NCI-H2081 treated with DMSO at 0.1 percent for 48 hours (cell line): ENCODE measurements at regions not wholly inside any gene's neighbourhood (a gene's known extent, or its start where the extent isn't known, plus 50 kb on each side); places are given as distances from the start of the nearest gene placed in this dataset.

Experiments
- DNase-seq: peaks from one replicate; lab custom pipeline; 2025; lab: John Stamatoyannopoulos, UW

DNA sequence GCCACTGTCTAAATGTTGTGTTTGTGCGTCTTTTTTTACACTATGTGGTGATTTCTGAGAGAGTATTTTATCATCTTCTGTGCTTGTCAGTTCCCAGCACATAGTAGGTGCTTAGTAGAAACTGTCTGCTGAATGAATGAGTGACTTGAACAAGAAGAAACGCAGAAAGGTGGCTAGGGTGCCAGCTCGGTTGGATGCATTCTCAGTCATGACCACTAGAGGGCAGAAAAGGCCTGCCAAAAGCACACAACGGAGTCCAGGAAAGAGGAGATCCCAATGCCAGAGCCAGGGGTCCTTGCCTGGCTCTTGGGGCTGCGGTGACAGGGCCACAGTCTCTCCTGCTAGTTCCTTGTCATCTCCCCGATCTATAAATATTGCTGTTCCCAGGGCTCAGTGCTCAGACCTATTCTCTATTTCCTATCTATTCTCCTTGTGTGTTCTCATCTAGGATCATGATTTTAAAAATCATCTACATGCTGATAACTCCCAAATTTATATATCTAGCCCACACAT lies 57.3 kb upstream of the CCL1 start:
- peak; percentile 0 for DNase-seq

DNA sequence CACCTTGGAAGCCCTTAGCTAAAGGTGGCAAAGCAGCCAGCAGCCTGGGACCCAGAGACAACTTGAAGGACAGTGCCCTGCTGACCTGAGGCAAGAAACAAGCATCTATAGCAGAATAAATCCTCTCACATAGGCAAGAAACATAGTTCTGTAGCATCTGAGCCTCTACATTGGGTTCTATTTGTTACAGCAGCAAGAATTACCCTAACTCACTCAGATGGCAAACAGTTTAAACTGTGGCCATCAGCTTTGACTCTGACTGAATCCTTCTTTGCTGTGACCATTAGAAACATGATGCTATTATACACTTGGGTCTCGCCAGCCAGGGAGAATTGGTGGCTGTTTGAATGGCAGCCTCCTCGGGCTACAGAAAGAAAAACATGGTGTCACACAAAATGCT lies 53.1 kb upstream of the CCL1 start:
- DNase-seq = no peak

DNA sequence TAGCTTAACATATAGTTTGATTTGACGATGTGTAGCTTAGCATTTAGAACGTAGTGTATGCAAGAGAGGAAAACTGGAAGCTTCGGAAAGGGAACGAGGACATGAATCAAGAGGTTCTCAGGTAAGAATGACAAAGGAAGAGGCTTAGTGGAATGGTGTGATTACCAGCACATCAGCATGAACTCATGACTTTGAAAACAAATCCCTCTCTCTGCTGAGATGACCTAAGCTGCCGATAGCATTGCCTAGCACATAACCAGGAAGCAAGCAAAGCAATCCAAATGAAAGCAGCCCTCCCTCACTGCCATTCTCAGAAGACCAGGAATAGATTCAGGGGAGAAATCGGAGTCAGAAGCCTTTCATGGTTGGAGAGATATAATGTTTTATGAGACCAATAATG lies 51.3 kb upstream of the CCL1 start:
- DNase-seq = no peak

DNA sequence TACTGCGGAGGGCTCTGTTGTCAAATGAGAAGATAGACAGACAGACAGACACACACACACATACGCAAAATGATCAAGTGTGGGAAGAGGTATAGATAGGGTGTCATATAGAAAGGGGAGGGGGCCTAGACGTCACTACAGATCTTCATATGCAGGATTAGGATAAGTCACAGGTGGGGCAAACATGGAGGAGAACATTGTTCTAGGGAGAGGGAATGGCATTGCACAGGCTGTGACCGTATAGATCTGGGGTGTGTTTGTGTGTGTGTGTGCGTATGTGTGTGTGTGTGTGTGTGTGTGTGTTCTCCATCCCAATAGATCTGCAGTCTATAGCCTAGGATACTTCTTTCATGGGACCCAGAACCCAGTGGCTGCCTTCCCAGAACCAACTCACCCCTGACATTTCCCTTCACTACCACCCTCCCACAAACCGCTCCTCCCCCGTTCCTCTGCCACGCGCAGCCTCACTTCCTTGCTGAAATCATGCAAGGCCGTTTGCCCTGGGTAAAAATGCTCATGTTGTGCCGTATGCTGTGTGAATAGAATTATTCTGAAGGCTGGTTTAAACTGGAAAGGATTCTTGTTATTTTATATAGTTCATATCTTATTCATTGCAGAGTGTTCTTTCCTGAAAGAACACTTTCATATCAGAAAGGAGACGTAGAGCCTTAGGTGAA lies 50.5 kb upstream of the CCL1 start:
- DNase-seq = no peak

DNA sequence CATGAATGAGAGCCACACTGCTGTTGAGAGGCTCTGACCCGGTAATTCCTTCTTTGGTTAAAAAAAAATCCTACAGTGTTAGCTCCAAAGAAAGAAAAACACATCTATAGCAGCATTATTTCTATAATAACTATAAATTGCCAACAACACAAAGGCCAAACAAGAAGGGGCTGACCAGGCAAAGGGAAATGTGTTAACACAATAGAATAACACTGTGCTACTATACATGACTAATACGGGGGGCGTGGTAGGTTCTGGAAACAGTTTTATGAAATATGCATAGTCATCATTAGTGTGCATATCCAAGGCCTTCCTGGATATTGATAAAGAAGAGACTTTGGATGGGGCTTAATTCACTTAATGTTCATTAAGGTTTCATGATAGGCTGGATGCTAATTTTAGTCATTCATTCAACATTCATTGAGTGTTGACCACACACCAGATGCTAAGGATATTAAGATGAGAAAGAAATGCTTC lies 50.0 kb upstream of the CCL1 start:
- DNase-seq = no peak
